Sigmoid colon (tissue), 4 donors: ENCODE measurements at regions not wholly inside any gene's neighbourhood (a gene's known extent, or its start where the extent isn't known, plus 50 kb on each side); places are given as distances from the start of the nearest gene placed in this dataset.

Experiments
- EP300 ChIP-seq, 4 donors: sonication (generic); formaldehyde crosslinking; IDR thresholded peaks; one replicate each; pipeline ENCODE4 v1.6.1; 2017; ENCODE audit warnings: antibody characterized with exemption in 4 of 4
- POLR2A ChIP-seq, 2 donors: fragments of 450-650 bp; IDR thresholded peaks; one replicate each; pipeline ENCODE4 v1.6.1; 2016; ENCODE audit warnings: antibody characterized with exemption in 2 of 2, mild to moderate bottlenecking in 2 of 2, moderate library complexity in 2 of 2
- TF ChIP-seq, protein P1 (sequence below), 4 experiments: fragments of 450-650 bp in 3 of 4; fragments of 200-600 bp in 1 of 4; IDR thresholded peaks; one replicate each; pipeline ENCODE4 v1.5.1; 2016 to 2019; ENCODE audit warnings: antibody characterized with exemption in 4 of 4, mild to moderate bottlenecking in 3 of 4, moderate library complexity in 2 of 4

DNA sequence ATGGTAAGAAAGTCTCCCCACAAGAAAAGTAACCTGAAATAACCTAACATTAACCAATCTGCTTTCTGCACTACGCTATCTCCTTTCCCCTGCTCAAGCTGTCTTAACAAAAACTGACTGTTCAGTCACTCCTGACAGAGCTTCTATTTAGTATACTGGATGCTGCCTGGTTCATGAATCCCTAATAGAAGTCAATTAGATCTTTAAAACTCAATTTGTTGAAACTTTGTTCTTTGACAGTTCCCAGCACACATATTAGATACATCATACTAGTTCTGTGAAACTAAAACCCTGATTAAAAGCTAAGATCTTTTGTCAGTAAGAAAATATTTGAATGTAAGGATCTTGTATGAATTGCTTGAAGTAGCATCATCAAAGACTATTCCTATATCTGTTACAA, 287.4 kb downstream of the RBM43 start:
- TF ChIP-seq, protein P1, sequence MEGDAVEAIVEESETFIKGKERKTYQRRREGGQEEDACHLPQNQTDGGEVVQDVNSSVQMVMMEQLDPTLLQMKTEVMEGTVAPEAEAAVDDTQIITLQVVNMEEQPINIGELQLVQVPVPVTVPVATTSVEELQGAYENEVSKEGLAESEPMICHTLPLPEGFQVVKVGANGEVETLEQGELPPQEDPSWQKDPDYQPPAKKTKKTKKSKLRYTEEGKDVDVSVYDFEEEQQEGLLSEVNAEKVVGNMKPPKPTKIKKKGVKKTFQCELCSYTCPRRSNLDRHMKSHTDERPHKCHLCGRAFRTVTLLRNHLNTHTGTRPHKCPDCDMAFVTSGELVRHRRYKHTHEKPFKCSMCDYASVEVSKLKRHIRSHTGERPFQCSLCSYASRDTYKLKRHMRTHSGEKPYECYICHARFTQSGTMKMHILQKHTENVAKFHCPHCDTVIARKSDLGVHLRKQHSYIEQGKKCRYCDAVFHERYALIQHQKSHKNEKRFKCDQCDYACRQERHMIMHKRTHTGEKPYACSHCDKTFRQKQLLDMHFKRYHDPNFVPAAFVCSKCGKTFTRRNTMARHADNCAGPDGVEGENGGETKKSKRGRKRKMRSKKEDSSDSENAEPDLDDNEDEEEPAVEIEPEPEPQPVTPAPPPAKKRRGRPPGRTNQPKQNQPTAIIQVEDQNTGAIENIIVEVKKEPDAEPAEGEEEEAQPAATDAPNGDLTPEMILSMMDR (IDR thresholded peaks at IDR 0.05) = no peak
- TF ChIP-seq POLR2A (IDR thresholded peaks at IDR 0.05) = no peak
- TF ChIP-seq EP300 (IDR thresholded peaks at IDR 0.05) = no peak
